SK-N-MC (cell line): ENCODE measurements at regions not wholly inside any gene's neighbourhood (a gene's known extent, or its start where the extent isn't known, plus 50 kb on each side); places are given as distances from the start of the nearest gene placed in this dataset.

Experiments used
- EZH2 ChIP-seq: fragments of 200-600 bp; sonication (generic); IDR thresholded peaks from one replicate; pipeline ENCODE4 v1.6.1; 2017; ENCODE audit warnings: antibody characterized with exemption
- FOXP2 ChIP-seq: optimal IDR thresholded peaks from 2 replicates; pipeline ENCODE3; 2011; ENCODE audit warnings: mild to moderate bottlenecking, moderate library complexity; ENCODE audit not compliant: insufficient read depth; ENCODE audit errors: extremely low read length, control extremely low read depth
- POLR2AphosphoS5 ChIP-seq: IDR thresholded peaks from 2 replicates; pipeline ENCODE4 v1.6.1; 2012; ENCODE audit warnings: mild to moderate bottlenecking, low read depth, low read length, borderline replicate concordance

DNA sequence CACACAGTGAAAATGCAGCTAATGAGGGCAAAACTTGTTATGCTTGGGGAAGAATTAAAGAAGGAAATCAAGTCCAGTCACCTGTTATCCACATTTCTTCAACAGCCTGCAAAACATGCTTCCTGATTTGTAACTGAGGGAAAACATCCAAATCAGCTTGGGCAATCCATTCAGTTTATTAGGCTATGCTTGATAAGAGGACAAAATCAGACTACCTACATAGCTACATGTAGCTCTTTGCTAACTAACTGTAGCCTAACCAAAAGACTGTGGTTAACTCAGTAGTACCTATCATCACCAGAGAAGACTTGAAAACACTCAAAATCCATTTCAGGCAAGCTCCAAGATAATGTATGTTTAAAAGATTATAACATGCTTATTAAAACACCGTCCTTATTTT is 436.4 kb downstream of the SHQ1 start:
- TF ChIP-seq EZH2: no peak
- TF ChIP-seq POLR2AphosphoS5: no peak
- TF ChIP-seq FOXP2: no peak
